Chondrocyte (in vitro differentiated cells): ENCODE measurements at regions not wholly inside any gene's neighbourhood (a gene's known extent, or its start where the extent isn't known, plus 50 kb on each side); places are given as distances from the start of the nearest gene placed in this dataset.

Source experiments
- DNase-seq: peaks from one replicate; pipeline ENCODE4 v3.0.0; 2021; ENCODE audit warnings: mixed read lengths, low spot score
- H3K27ac Mint-ChIP-seq: one replicate; pipeline ENCODE4 v1.8.0; 2021; ENCODE audit warnings: mild to moderate bottlenecking, moderate library complexity, mixed read lengths; ENCODE audit not compliant: unreplicated experiment
- H3K27me3 Mint-ChIP-seq: 2 replicates; pipeline ENCODE4 v1.8.0; 2021; ENCODE audit warnings: low read depth, mixed read lengths
- H3K36me3 Mint-ChIP-seq: 2 replicates; pipeline ENCODE4 v1.8.0; 2021; ENCODE audit warnings: low read depth, mixed read lengths
- H3K4me1 Mint-ChIP-seq: 2 replicates; pipeline ENCODE4 v1.8.0; 2021; ENCODE audit warnings: low read depth, mild to moderate bottlenecking, mixed read lengths
- H3K4me3 Mint-ChIP-seq: one replicate; pipeline ENCODE4 v1.8.0; 2021; ENCODE audit warnings: mild to moderate bottlenecking, moderate library complexity, mixed read lengths; ENCODE audit not compliant: unreplicated experiment
- H3K9me3 Mint-ChIP-seq: 2 replicates; pipeline ENCODE4 v1.8.0; 2021; ENCODE audit warnings: low read depth, mixed read lengths
- CTCF ChIP-seq: fragments of 200-600 bp; sonication (generic); IDR thresholded peaks from 2 replicates; pipeline ENCODE4 v1.5.0; 2021; ENCODE audit warnings: antibody characterized with exemption, mild to moderate bottlenecking, moderate library complexity

GRCh38 chr4:114263233-114263632, 283.8 kb upstream of the ARSJ start:
- no peaks in the 10 kb centered on the region for H3K27me3 Mint-ChIP-seq
- H3K27ac Mint-ChIP-seq, result no peak overlapping the region
- H3K36me3 Mint-ChIP-seq, result peaks cover 2% of the 10 kb centered on the region
- no peak for TF ChIP-seq CTCF
- H3K9me3 Mint-ChIP-seq, result peaks cover 9% of the 10 kb centered on the region
- H3K4me3 Mint-ChIP-seq, result no peak overlapping the region
- DNase-seq, result no peak
- peaks cover 48% of the 10 kb centered on the region for H3K4me1 Mint-ChIP-seq

- Mint-ChIP-seq H3K9me3 (peaks cover 9% of the 10 kb centered on the region), H3K27ac (peak overlapping the region; percentile 19), H3K4me1 (peaks cover 51% of the 10 kb centered on the region), H3K4me3 (no peak overlapping the region), H3K36me3 (peaks cover 2% of the 10 kb centered on the region), H3K27me3 (no peaks in the 10 kb centered on the region)
- no peak for TF ChIP-seq CTCF
- no peak for DNase-seq
Observed at GRCh38 chr4:114264452-114264851, 285.0 kb upstream of the ARSJ start.

GRCh38 chr4:114264877-114265291, 285.4 kb upstream of the ARSJ start:
- DNase-seq, result no peak
- H3K36me3 Mint-ChIP-seq, result peaks cover 6% of the 10 kb centered on the region
- no peak overlapping the region for H3K4me3 Mint-ChIP-seq
- no peaks in the 10 kb centered on the region for H3K27me3 Mint-ChIP-seq
- H3K9me3 Mint-ChIP-seq, result peaks cover 13% of the 10 kb centered on the region
- peaks cover 52% of the 10 kb centered on the region for H3K4me1 Mint-ChIP-seq
- TF ChIP-seq CTCF, result no peak
- peak overlapping the region; percentile 19 for H3K27ac Mint-ChIP-seq

GRCh38 chr4:114265342-114265741, 285.9 kb upstream of the ARSJ start:
- H3K4me1 Mint-ChIP-seq, result peaks cover 51% of the 10 kb centered on the region
- no peak overlapping the region for H3K4me3 Mint-ChIP-seq
- DNase-seq, result no peak
- no peak for TF ChIP-seq CTCF
- H3K27ac Mint-ChIP-seq, result peak overlapping the region; percentile 19
- H3K36me3 Mint-ChIP-seq, result peaks cover 6% of the 10 kb centered on the region
- peaks cover 14% of the 10 kb centered on the region for H3K9me3 Mint-ChIP-seq
- H3K27me3 Mint-ChIP-seq, result no peaks in the 10 kb centered on the region

- H3K4me1 Mint-ChIP-seq, result peaks cover 73% of the 10 kb centered on the region
- no peak overlapping the region for H3K27ac Mint-ChIP-seq
- no peak for TF ChIP-seq CTCF
- H3K4me3 Mint-ChIP-seq, result no peak overlapping the region
- DNase-seq, result no peak
- peaks cover 6% of the 10 kb centered on the region for H3K9me3 Mint-ChIP-seq
- H3K36me3 Mint-ChIP-seq, result peaks cover 4% of the 10 kb centered on the region
- H3K27me3 Mint-ChIP-seq, result no peaks in the 10 kb centered on the region
Observed at GRCh38 chr4:114267976-114268375, 288.5 kb upstream of the ARSJ start.
